Anterior cingulate cortex (tissue), 58 donors: ENCODE measurements at regions not wholly inside any gene's neighbourhood (a gene's known extent, or its start where the extent isn't known, plus 50 kb on each side); places are given as distances from the start of the nearest gene placed in this dataset.

Source experiments
- DNase-seq, 58 donors: peaks; one replicate each; lab custom pipeline; 2025; lab: John Stamatoyannopoulos, UW

GRCh38 chr16:85503679-85504231, 109.4 kb upstream of the GSE1 start:
- no peak for DNase-seq

- no peak for DNase-seq
These were observed 108.9 kb upstream of the GSE1 start for GRCh38 chr16:85504242-85504641.

- no peak for DNase-seq
These were observed 107.1 kb upstream of the GSE1 start for GRCh38 chr16:85505794-85506634.

GRCh38 chr16:85506635-85506911, 106.5 kb upstream of the GSE1 start:
- DNase-seq: no peak

- DNase-seq: no peak
These were observed 105.8 kb upstream of the GSE1 start for GRCh38 chr16:85507342-85507741.

GRCh38 chr16:85508388-85508787, 104.7 kb upstream of the GSE1 start:
- no peak for DNase-seq

- DNase-seq: no peak
These were observed 104.1 kb upstream of the GSE1 start for GRCh38 chr16:85508993-85509392.

- DNase-seq: no peak
These were observed 103.0 kb upstream of the GSE1 start for GRCh38 chr16:85510041-85510659.

- DNase-seq: no peak
These were observed 100.9 kb upstream of the GSE1 start for GRCh38 chr16:85511938-85512807.

GRCh38 chr16:85512808-85513115, 100.4 kb upstream of the GSE1 start:
- no peak for DNase-seq

GRCh38 chr16:85513180-85513579, 99.9 kb upstream of the GSE1 start:
- no peak for DNase-seq

GRCh38 chr16:85513649-85514048, 99.5 kb upstream of the GSE1 start:
- no peak for DNase-seq

GRCh38 chr16:85514295-85514597, 98.9 kb upstream of the GSE1 start:
- DNase-seq: peak in 6 of 58 donors; percentile 24 to 71 (median 56)

- peak in 49 of 58 donors; percentile 19 to 85 (median 54) for DNase-seq
These were observed 98.4 kb upstream of the GSE1 start for GRCh38 chr16:85514598-85515318.

GRCh38 chr16:85515319-85515745, 97.8 kb upstream of the GSE1 start:
- no peak for DNase-seq

- DNase-seq: no peak
These were observed 97.2 kb upstream of the GSE1 start for GRCh38 chr16:85515830-85516397.

- DNase-seq: no peak
These were observed 96.0 kb upstream of the GSE1 start for GRCh38 chr16:85517154-85517553.

GRCh38 chr16:85517563-85518179, 95.5 kb upstream of the GSE1 start:
- DNase-seq: no peak

GRCh38 chr16:85518398-85519049, 94.6 kb upstream of the GSE1 start:
- no peak for DNase-seq
